H1 (cell line): ENCODE measurements at regions not wholly inside any gene's neighbourhood (a gene's known extent, or its start where the extent isn't known, plus 50 kb on each side); places are given as distances from the start of the nearest gene placed in this dataset.

Experiments used
- CTCF ChIA-PET: fragments of 300-600 bp; sonication (Branson Sonifier 250); formaldehyde crosslinking; loops from one replicate; lab custom pipeline; 2021; ENCODE audit not compliant: partially characterized antibody; lab: Charles Lee
- POLR2A ChIA-PET: fragments of 300-600 bp; sonication (Branson Sonifier 250); formaldehyde crosslinking; loops from one replicate; lab custom pipeline; 2021; ENCODE audit warnings: inconsistent platforms; ENCODE audit not compliant: partially characterized antibody; lab: Charles Lee
- DNase-seq, 2 experiments: peaks; one replicate each; pipeline versions ENCODE4 v3.0.0 to v3.0.0-alpha.2; 2010 to 2022; ENCODE audit warnings: low spot score in 2 of 2, low read depth in 1 of 2, mixed read lengths in 1 of 2
- FAIRE-seq: peaks from 2 replicates; lab custom pipeline; 2011; peaks lifted over from hg19 to GRCh38; lab: Jason Lieb, UNC
- H2AFZ ChIP-seq: 2 replicates; pipeline ENCODE4 v1.8.1; 2012; ENCODE audit warnings: low read length, inconsistent platforms
- H2AK5ac ChIP-seq: 2 replicates; pipeline ENCODE4 v1.6.1; 2013; ENCODE audit warnings: low read depth, low read length
- H2BK120ac ChIP-seq: replicated peaks from 2 replicates; pipeline ENCODE3; 2013; ENCODE audit warnings: low read depth, low read length, inconsistent platforms
- H2BK12ac ChIP-seq: 2 replicates; pipeline ENCODE4 v1.6.1; 2013; ENCODE audit warnings: low read depth, low read length
- H2BK15ac ChIP-seq: 2 replicates; pipeline ENCODE4 v1.6.1; 2013; ENCODE audit warnings: low read length
- H2BK20ac ChIP-seq: 2 replicates; pipeline ENCODE4 v1.6.1; 2013; ENCODE audit warnings: low read length
- H2BK5ac ChIP-seq: 2 replicates; pipeline ENCODE4 v1.6.1; 2013; ENCODE audit warnings: low read depth, low read length
- H3K14ac ChIP-seq: 2 replicates; pipeline ENCODE4 v1.6.1; 2013; ENCODE audit warnings: inconsistent platforms; ENCODE audit not compliant: insufficient read length
- H3K18ac ChIP-seq: 2 replicates; pipeline ENCODE4 v1.6.1; 2013; ENCODE audit warnings: low read length; ENCODE audit errors: extremely low read depth
- H3K23ac ChIP-seq: 2 replicates; pipeline ENCODE4 v1.6.1; 2013; ENCODE audit warnings: inconsistent platforms; ENCODE audit not compliant: insufficient read length
- H3K23me2 ChIP-seq: 2 replicates; pipeline ENCODE4 v1.6.1; 2013; ENCODE audit warnings: low read depth, low read length
- H3K27ac ChIP-seq: 2 replicates; pipeline ENCODE4 v1.6.1; 2011; ENCODE audit warnings: low read depth, low read length, inconsistent platforms
- H3K27me3 ChIP-seq, 4 experiments: replicated peaks in 1 of 4; 1 replicate in 1 of 4; 2 replicates in 3 of 4; pipeline versions ENCODE4 v1.6.1 to v1.8.1; 2011 to 2013; ENCODE audit warnings: low read length in 3 of 4, mild to moderate bottlenecking in 3 of 4, inconsistent platforms in 2 of 4, mixed read lengths in 2 of 4, moderate library complexity in 1 of 4; ENCODE audit not compliant: control insufficient read depth in 3 of 4, insufficient read depth in 3 of 4; ENCODE audit errors: extremely low read depth in 1 of 4
- H3K36me3 ChIP-seq, 4 experiments: 2 replicates each; pipeline versions ENCODE4 v1.6.1 to v1.8.1; 2011 to 2013; ENCODE audit warnings: mild to moderate bottlenecking in 4 of 4, low read length in 3 of 4, moderate library complexity in 2 of 4, control low read depth in 1 of 4, inconsistent platforms in 1 of 4; ENCODE audit not compliant: insufficient read depth in 4 of 4, control insufficient read depth in 2 of 4
- H3K4ac ChIP-seq: replicated peaks from 2 replicates; pipeline ENCODE3; 2013; ENCODE audit warnings: low read length, low read depth, mixed read lengths, inconsistent platforms; ENCODE audit not compliant: insufficient read length
- H3K4me1 ChIP-seq, 4 experiments: replicated peaks in 1 of 4; 1 replicate in 1 of 4; 2 replicates in 3 of 4; pipeline versions ENCODE4 v1.6.1 to v1.8.1; 2011 to 2013; ENCODE audit warnings: low read length in 3 of 4, inconsistent platforms in 2 of 4, mixed read lengths in 1 of 4; ENCODE audit not compliant: insufficient read depth in 4 of 4, control insufficient read depth in 3 of 4
- H3K4me2 ChIP-seq, 2 experiments: 2 replicates each; pipeline versions ENCODE4 v1.6.1 to v1.8.1; 2011 to 2013; ENCODE audit warnings: low read depth in 2 of 2, low read length in 2 of 2, control low read depth in 1 of 2, inconsistent platforms in 1 of 2, mild to moderate bottlenecking in 1 of 2; ENCODE audit not compliant: insufficient read depth in 1 of 2
- H3K4me3 ChIP-seq, 4 experiments: fragments of 200-600, 300-600 bp in 1 of 4; sonication (generic), shearing (Covaris generic), sonication (Bioruptor Twin) in 1 of 4; 2 replicates each; pipeline versions ENCODE4 v1.5.1 to v1.8.1; 2011 to 2016; ENCODE audit warnings: low read length in 4 of 4, low read depth in 3 of 4, control low read depth in 2 of 4, inconsistent platforms in 2 of 4, mild to moderate bottlenecking in 2 of 4, mixed read lengths in 1 of 4, moderate library complexity in 1 of 4; ENCODE audit not compliant: insufficient read depth in 2 of 4; ENCODE audit errors: extremely low read depth in 1 of 4
- H3K56ac ChIP-seq: replicated peaks from 2 replicates; pipeline ENCODE3; 2013; ENCODE audit warnings: low read depth, mild to moderate bottlenecking, mixed read lengths, low read length, inconsistent platforms; ENCODE audit not compliant: insufficient read length
- H3K79me1 ChIP-seq: 2 replicates; pipeline ENCODE4 v1.6.1; 2013; ENCODE audit warnings: low read depth, low read length, control low read depth
- H3K79me2 ChIP-seq, 2 experiments: 2 replicates each; pipeline versions ENCODE4 v1.6.1 to v1.8.1; 2012 to 2013; ENCODE audit warnings: low read length in 2 of 2, mild to moderate bottlenecking in 2 of 2, inconsistent platforms in 1 of 2; ENCODE audit not compliant: insufficient read depth in 2 of 2, control insufficient read depth in 1 of 2
- H3K9ac ChIP-seq, 4 experiments: replicated peaks in 1 of 4; 1 replicate in 1 of 4; 2 replicates in 3 of 4; pipeline versions ENCODE4 v1.6.1 to v1.8.1; 2011 to 2013; ENCODE audit warnings: low read depth in 3 of 4, low read length in 3 of 4, control low read depth in 2 of 4, mild to moderate bottlenecking in 2 of 4, moderate library complexity in 2 of 4, inconsistent platforms in 1 of 4; ENCODE audit errors: extremely low read depth in 1 of 4
- H3K9me3 ChIP-seq, 2 experiments: 2 replicates each; pipeline versions ENCODE4 v1.6.1 to v1.8.1; 2012 to 2013; ENCODE audit warnings: mild to moderate bottlenecking in 2 of 2, moderate library complexity in 2 of 2, control low read depth in 1 of 2, inconsistent platforms in 1 of 2, low read depth in 1 of 2, low read length in 1 of 2, mixed read lengths in 1 of 2; ENCODE audit not compliant: insufficient read depth in 2 of 2
- H4K20me1 ChIP-seq, 2 experiments: replicated peaks in 1 of 2; 2 replicates each; pipeline versions ENCODE3 to v1.8.1; 2011 to 2013; ENCODE audit warnings: inconsistent platforms in 2 of 2, low read length in 2 of 2, mild to moderate bottlenecking in 1 of 2; ENCODE audit not compliant: insufficient read depth in 2 of 2, control insufficient read depth in 1 of 2
- H4K5ac ChIP-seq: 2 replicates; pipeline ENCODE4 v1.6.1; 2013; ENCODE audit warnings: low read length, low read depth, mixed read lengths, inconsistent platforms; ENCODE audit not compliant: insufficient read length
- H4K8ac ChIP-seq: 2 replicates; pipeline ENCODE4 v1.8.0; 2013; ENCODE audit warnings: mild to moderate bottlenecking, moderate library complexity, low read length, inconsistent platforms; ENCODE audit not compliant: insufficient read depth; ENCODE audit errors: extremely low read depth
- H4K91ac ChIP-seq: replicated peaks from 2 replicates; pipeline ENCODE3; 2013; ENCODE audit warnings: low read length, mixed read lengths, inconsistent platforms; ENCODE audit not compliant: insufficient read length
- BRCA1 ChIP-seq: IDR thresholded peaks from 2 replicates; pipeline ENCODE4 v1.6.1; 2012; ENCODE audit warnings: low read depth, low read length, improper control_type of control experiment
- CHD1 ChIP-seq: IDR thresholded peaks from 2 replicates; pipeline ENCODE4 v1.6.1; 2012; ENCODE audit warnings: low read depth, low read length, improper control_type of control experiment
- JUN ChIP-seq: IDR thresholded peaks from 2 replicates; pipeline ENCODE4 v1.6.1; 2011; ENCODE audit warnings: low read depth, mild to moderate bottlenecking, improper control_type of control experiment, low read length
- RAD21 ChIP-seq, 2 experiments: IDR thresholded peaks in 1 of 2; conservative IDR thresholded peaks in 1 of 2; 2 replicates each; pipeline ENCODE4 v1.6.1; 2011; ENCODE audit warnings: low read depth in 2 of 2, low read length in 2 of 2, improper control_type of control experiment in 1 of 2, inconsistent platforms in 1 of 2, mild to moderate bottlenecking in 1 of 2, moderate library complexity in 1 of 2
- SAP30 ChIP-seq: fragments of 300-600 bp; sonication (generic); IDR thresholded peaks from 2 replicates; pipeline ENCODE4 v1.7.1; 2012; ENCODE audit warnings: low read length, moderate library complexity, mild to moderate bottlenecking, inconsistent platforms; ENCODE audit not compliant: insufficient read depth, insufficient replicate concordance
- SP1 ChIP-seq: IDR thresholded peaks from 2 replicates; pipeline ENCODE4 v1.6.1; 2011; ENCODE audit warnings: low read depth, low read length
- TAF1 ChIP-seq: IDR thresholded peaks from 2 replicates; pipeline ENCODE4 v1.6.1; 2011; ENCODE audit warnings: mild to moderate bottlenecking, low read depth, low read length
- WGBS, 2 experiments: shearing (Covaris generic) in 1 of 2; methylation state at CpG; one replicate each; pipeline versions ENCODE4 v1.1.6 to v1.1.7; 2013 to 2015; ENCODE audit warnings: low lambda C conversion rate in 2 of 2, mixed read lengths in 2 of 2, inconsistent platforms in 1 of 2, low coverage in 1 of 2, missing lambda C conversion rate in 1 of 2; ENCODE audit not compliant: insufficient replicate concordance in 2 of 2, insufficient coverage in 1 of 2, insufficient read length in 1 of 2; ENCODE audit errors: extremely low coverage in 1 of 2, missing lambda C conversion rate in 1 of 2; 5-methylcytosine and 5-hydroxymethylcytosine counted together
- TF ChIP-seq, protein P1 (sequence below): IDR thresholded peaks from 2 replicates; pipeline ENCODE4 v1.6.1; 2012; ENCODE audit warnings: inconsistent platforms

GRCh38 chr3:110542552-110543150 is 529.0 kb upstream of the NECTIN3 start:
- no peak overlapping the region; the same call in 1 of the 2 replicates for H2BK12ac ChIP-seq
- H2BK15ac ChIP-seq, result no peak overlapping the region
- H3K79me1 ChIP-seq, result no peaks in the 10 kb centered on the region
- ChIA-PET POLR2A (no interaction called here), CTCF (interaction anchor here (0.6 to 1.6 kb wide), 2 partner anchors 8 to 741 kb away, joined by 3 to 4 read pairs; no protein-coding TSS in a partner anchor)
- no peak overlapping the region for H3K56ac ChIP-seq
- H4K5ac ChIP-seq, result no peak overlapping the region
- no peak overlapping the region for H2AK5ac ChIP-seq
- H3K4me1 ChIP-seq, result peaks cover 0 to 2% (median 0%) of the 10 kb centered on the region in 4 experiments; a peak in 3 of 7 replicates
- DNase-seq, result no peak
- no peak overlapping the region for H2BK120ac ChIP-seq
- no peaks in the 10 kb centered on the region for H4K20me1 ChIP-seq
- H3K14ac ChIP-seq, result no peak overlapping the region
- no peaks in the 10 kb centered on the region for H3K79me2 ChIP-seq
- FAIRE-seq, result no peak
- H3K4me3 ChIP-seq, result no peak overlapping the region
- no peaks in the 10 kb centered on the region for H3K23me2 ChIP-seq
- H3K4ac ChIP-seq, result no peak overlapping the region
- H2BK5ac ChIP-seq, result no peak overlapping the region
- H4K8ac ChIP-seq, result no peak overlapping the region
- no peak overlapping the region for H3K4me2 ChIP-seq
- H3K36me3 ChIP-seq, result no peaks in the 10 kb centered on the region
- no peak overlapping the region for H2BK20ac ChIP-seq
- H3K27me3 ChIP-seq, result no peaks in the 10 kb centered on the region
- H3K9me3 ChIP-seq, result peaks cover 0 to 4% of the 10 kb centered on the region in 2 experiments; a peak in 1 of 4 replicates
- peak overlapping the region; percentile 42; the same call in 1 of the 2 replicates for H3K27ac ChIP-seq
- peak overlapping the region; percentile 95 for H2AFZ ChIP-seq
- no peak overlapping the region for H4K91ac ChIP-seq
- 74% methylated on average over 3 of the region's 3 CpGs; no CpG with 5 or more reads in 1 of the 2 experiments for WGBS, 2 experiments
- H3K9ac ChIP-seq, result no peak overlapping the region; a peak in 2 of 7 replicates
- no peak overlapping the region for H3K23ac ChIP-seq
- H3K18ac ChIP-seq, result no peak overlapping the region
- no peak for TF ChIP-seq JUN
- TF ChIP-seq, protein P1, sequence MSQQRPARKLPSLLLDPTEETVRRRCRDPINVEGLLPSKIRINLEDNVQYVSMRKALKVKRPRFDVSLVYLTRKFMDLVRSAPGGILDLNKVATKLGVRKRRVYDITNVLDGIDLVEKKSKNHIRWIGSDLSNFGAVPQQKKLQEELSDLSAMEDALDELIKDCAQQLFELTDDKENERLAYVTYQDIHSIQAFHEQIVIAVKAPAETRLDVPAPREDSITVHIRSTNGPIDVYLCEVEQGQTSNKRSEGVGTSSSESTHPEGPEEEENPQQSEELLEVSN, result no peak
- no peak for TF ChIP-seq TAF1
- no peak for TF ChIP-seq CHD1
- no peak for TF ChIP-seq RAD21 (IDR thresholded peaks at IDR 0.05 in 1 of 2, conservative IDR thresholded peaks at IDR 0.05 in 1 of 2; ENCODE audit: low read depth in 2 of 2, low read length in 2 of 2)
- TF ChIP-seq SP1, result no peak
- no peak for TF ChIP-seq BRCA1
- no peak for TF ChIP-seq SAP30
